ENCODE measurements at regions not wholly inside any gene's neighbourhood (a gene's known extent, or its start where the extent isn't known, plus 50 kb on each side); places are given as distances from the start of the nearest gene placed in this dataset.

- H3K4me1 ChIP-seq (ENCODE audit: control insufficient read depth, insufficient read depth, low read length): no peaks in the 10 kb centered on the region
- no peaks in the 10 kb centered on the region for H3K9me3 ChIP-seq (ENCODE audit: control insufficient read depth, insufficient read depth, low read depth, low read length)
- H3K36me3 ChIP-seq (ENCODE audit: control insufficient read depth in 2 of 2, insufficient read depth in 1 of 2, low read length in 2 of 2): no peaks in the 10 kb centered on the region
- H3K27ac ChIP-seq (ENCODE audit: extremely low read depth, low read depth, low read length): no peak overlapping the region
- ChIA-PET CTCF (no interaction called here), POLR2A (no interaction called here)
- TF ChIP-seq GFI1B (tag by site-specific recombination; IDR thresholded peaks at IDR 0.05) (no peak), HOXC10 (CRISPR knock-in tag; IDR thresholded peaks at IDR 0.05) (no peak), KLF1 (tag by site-specific recombination; IDR thresholded peaks at IDR 0.05) (no peak), ZSCAN30 (tag by site-specific recombination; IDR thresholded peaks at IDR 0.05) (no peak), ZNF221 (tag by site-specific recombination; IDR thresholded peaks at IDR 0.05; ENCODE audit: borderline replicate concordance) (no peak), ZNF335 (tag by site-specific recombination; conservative IDR thresholded peaks at IDR 0.05) (no peak), ZNF416 (tag by site-specific recombination; IDR thresholded peaks at IDR 0.05) (no peak), GLIS1 (tag by site-specific recombination; IDR thresholded peaks at IDR 0.05) (no peak), ZBTB26 (tag by site-specific recombination; optimal IDR thresholded peaks at IDR 0.05) (no peak)
- TF ChIP-seq, protein P1, sequence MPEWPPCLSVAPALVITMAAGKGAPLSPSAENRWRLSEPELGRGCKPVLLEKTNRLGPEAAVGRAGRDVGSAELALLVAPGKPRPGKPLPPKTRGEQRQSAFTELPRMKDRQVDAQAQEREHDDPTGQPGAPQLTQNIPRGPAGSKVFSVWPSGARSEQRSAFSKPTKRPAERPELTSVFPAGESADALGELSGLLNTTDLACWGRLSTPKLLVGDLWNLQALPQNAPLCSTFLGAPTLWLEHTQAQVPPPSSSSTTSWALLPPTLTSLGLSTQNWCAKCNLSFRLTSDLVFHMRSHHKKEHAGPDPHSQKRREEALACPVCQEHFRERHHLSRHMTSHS (tag by site-specific recombination; IDR thresholded peaks at IDR 0.05): no peak
- no peak overlapping the region for H3K4me3 ChIP-seq (ENCODE audit: low read depth, low read length)
Measured at GRCh38 chr2:78540255-78540654, 485.2 kb upstream of the REG3G start.

- Histone ChIP-seq H3K4me1 (ENCODE audit: control insufficient read depth, insufficient read depth, low read length) (no peaks in the 10 kb centered on the region), H3K36me3 (ENCODE audit: control insufficient read depth in 2 of 2, insufficient read depth in 1 of 2, low read length in 2 of 2) (no peaks in the 10 kb centered on the region), H3K9me3 (ENCODE audit: control insufficient read depth, insufficient read depth, low read depth, low read length) (no peaks in the 10 kb centered on the region), H3K4me3 (ENCODE audit: low read depth, low read length) (no peak overlapping the region), H3K27ac (ENCODE audit: extremely low read depth, low read depth, low read length) (no peak overlapping the region)
- TF ChIP-seq ZFP41 (tag by site-specific recombination; IDR thresholded peaks at IDR 0.05; ENCODE audit: borderline replicate concordance): no peak
- no peak for TF ChIP-seq ZNF707 (tag by site-specific recombination; IDR thresholded peaks at IDR 0.05)
- no peak for TF ChIP-seq ZNF660 (tag by site-specific recombination; IDR thresholded peaks at IDR 0.05)
- TF ChIP-seq ZNF202 (tag by site-specific recombination; IDR thresholded peaks at IDR 0.05; ENCODE audit: borderline replicate concordance): no peak
- TF ChIP-seq ZNF629 (tag by site-specific recombination; IDR thresholded peaks at IDR 0.05): no peak
- TF ChIP-seq ZNF768 (tag by site-specific recombination; IDR thresholded peaks at IDR 0.05): no peak
- TF ChIP-seq ZNF214 (tag by site-specific recombination; IDR thresholded peaks at IDR 0.05; ENCODE audit: borderline replicate concordance): no peak
- TF ChIP-seq, protein P2, sequence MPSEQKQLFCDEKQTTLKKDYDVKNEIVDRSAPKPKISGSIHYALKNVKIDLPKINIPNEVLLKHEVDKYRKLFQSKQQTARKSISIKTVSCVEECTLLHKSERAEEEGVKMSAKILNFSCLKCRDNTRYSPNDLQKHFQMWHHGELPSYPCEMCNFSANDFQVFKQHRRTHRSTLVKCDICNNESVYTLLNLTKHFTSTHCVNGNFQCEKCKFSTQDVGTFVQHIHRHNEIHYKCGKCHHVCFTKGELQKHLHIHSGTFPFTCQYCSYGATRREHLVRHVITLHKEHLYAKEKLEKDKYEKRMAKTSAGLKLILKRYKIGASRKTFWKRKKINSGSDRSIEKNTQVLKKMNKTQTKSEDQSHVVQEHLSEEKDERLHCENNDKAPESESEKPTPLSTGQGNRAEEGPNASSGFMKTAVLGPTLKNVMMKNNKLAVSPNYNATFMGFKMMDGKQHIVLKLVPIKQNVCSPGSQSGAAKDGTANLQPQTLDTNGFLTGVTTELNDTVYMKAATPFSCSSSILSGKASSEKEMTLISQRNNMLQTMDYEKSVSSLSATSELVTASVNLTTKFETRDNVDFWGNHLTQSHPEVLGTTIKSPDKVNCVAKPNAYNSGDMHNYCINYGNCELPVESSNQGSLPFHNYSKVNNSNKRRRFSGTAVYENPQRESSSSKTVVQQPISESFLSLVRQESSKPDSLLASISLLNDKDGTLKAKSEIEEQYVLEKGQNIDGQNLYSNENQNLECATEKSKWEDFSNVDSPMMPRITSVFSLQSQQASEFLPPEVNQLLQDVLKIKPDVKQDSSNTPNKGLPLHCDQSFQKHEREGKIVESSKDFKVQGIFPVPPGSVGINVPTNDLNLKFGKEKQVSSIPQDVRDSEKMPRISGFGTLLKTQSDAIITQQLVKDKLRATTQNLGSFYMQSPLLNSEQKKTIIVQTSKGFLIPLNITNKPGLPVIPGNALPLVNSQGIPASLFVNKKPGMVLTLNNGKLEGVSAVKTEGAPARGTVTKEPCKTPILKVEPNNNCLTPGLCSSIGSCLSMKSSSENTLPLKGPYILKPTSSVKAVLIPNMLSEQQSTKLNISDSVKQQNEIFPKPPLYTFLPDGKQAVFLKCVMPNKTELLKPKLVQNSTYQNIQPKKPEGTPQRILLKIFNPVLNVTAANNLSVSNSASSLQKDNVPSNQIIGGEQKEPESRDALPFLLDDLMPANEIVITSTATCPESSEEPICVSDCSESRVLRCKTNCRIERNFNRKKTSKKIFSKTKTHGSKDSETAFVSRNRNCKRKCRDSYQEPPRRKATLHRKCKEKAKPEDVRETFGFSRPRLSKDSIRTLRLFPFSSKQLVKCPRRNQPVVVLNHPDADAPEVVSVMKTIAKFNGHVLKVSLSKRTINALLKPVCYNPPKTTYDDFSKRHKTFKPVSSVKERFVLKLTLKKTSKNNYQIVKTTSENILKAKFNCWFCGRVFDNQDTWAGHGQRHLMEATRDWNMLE (tag by site-specific recombination; conservative IDR thresholded peaks at IDR 0.05; ENCODE audit: low read depth): no peak
- no peak for TF ChIP-seq PRDM6 (tag by site-specific recombination; IDR thresholded peaks at IDR 0.05)
- no peak for TF ChIP-seq OSR2 (tag by site-specific recombination; IDR thresholded peaks at IDR 0.05)
- no peak for TF ChIP-seq ZNF580 (tag by site-specific recombination; IDR thresholded peaks at IDR 0.05)
- no peak for TF ChIP-seq EGR2 (tag by site-specific recombination; IDR thresholded peaks at IDR 0.05; ENCODE audit: low read depth)
- no peak for TF ChIP-seq ZNF350 (tag by site-specific recombination; IDR thresholded peaks at IDR 0.05)
- no peak for TF ChIP-seq FEZF1 (tag by site-specific recombination; IDR thresholded peaks at IDR 0.05)
- no peak for TF ChIP-seq ZNF76 (tag by site-specific recombination; IDR thresholded peaks at IDR 0.05; ENCODE audit: borderline replicate concordance, low read depth)
- no peak for TF ChIP-seq ZNF530 (tag by site-specific recombination; IDR thresholded peaks at IDR 0.05; ENCODE audit: low read depth)
- no peak for TF ChIP-seq ZFHX2 (tag by site-specific recombination; conservative IDR thresholded peaks at IDR 0.05)
- POLR2A ChIA-PET: no interaction called here
- CTCF ChIA-PET: no interaction called here
Measured at GRCh38 chr2:78541088-78541450, 484.4 kb upstream of the REG3G start.

All from HEK293 (cell line).